GM18909 (cell line): ENCODE measurements at regions not wholly inside any gene's neighbourhood (a gene's known extent, or its start where the extent isn't known, plus 50 kb on each side); places are given as distances from the start of the nearest gene placed in this dataset.
A peak's percentile ranks its signal among the peaks of the same experiment; 100 is the strongest.
"Not testable (repeated sequence)": the region's sequence is repeated elsewhere in the genome, so short reads cannot be mapped to it uniquely, and the experiment has no call there.

Experiments
- ATAC-seq: cut with Tn5 transposase; IDR thresholded peaks from one replicate; pipeline ENCODE4 v1.9.1; 2021; ENCODE audit warnings: mild to moderate bottlenecking; ENCODE audit not compliant: unreplicated experiment, poor library complexity

DNA sequence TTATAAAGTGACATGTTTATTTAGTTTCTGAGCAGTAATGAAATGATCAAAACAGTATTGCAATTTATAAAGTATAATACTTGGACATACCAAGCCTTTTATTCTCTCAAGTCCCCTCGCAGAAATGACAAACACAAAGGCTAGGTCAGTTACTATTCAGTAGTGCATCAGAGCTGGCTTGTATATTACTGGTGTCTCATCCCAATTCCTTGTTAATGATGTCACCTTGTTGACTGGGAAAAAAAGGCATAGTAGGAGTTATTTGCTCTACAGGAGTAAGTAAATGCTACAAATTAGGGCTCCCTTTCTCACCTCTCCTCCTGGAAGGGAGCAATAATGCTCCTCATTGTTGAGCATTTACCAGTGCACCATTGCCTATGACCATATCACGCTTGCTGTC lies 317.6 kb downstream of the CHL1 start:
- ATAC-seq = no peak

DNA sequence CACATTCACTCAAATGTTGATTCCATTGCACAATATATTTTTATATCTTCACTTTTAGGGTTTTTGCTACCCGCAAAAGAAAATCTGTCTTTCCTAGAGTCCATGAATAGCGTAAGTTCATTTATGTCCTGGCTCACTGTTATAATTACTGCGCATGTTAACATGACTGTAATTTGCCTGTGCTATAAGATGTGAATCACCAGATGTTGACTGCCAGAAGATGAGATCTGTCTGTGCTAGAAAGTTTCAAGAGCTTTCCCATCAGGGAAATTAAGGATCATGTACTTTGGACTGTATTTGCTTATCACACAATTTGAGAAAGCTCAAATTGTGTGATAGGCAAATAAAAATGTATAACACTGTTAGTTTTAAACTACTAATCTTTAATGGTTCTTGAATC lies 322.5 kb downstream of the CHL1 start:
- no peak for ATAC-seq

DNA sequence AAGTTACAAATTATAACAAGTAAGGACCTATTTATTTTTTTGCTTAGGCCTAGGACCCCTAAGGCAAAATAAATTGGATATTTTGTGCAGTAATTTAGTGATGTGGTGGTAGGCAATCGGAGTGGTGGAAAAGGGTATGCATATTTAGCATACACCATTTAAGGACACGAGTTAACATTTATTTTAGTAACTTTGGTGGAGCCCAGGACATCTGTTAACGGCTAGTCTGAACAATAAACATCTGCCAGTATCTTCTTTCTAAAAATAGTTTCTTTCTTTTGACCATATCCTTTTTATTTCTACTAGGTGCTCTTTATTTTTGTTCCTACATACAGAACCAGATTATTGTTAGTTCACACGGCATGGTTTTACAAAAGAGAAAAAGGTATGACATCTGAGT lies 326.3 kb downstream of the CHL1 start:
- ATAC-seq = no peak

DNA sequence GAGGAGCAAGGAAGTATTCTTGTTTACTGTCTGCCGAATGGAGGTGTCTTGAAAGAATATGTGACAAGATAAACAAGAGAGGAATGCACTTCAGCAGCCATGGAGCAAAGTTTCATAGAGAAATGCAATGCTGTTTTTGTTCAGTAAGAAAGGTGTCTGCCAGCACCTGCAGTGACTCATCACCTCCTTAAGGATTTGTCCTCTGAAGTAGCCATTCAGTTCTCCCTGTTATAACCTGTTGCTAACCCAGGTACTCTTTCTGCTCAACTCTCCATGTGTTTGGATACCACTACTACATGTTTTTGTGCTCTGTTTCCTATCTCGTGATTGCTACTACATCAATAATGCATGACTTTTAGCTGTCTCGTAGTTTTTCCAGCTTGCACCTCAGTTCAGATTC lies 328.9 kb downstream of the CHL1 start:
- ATAC-seq = no peak

DNA sequence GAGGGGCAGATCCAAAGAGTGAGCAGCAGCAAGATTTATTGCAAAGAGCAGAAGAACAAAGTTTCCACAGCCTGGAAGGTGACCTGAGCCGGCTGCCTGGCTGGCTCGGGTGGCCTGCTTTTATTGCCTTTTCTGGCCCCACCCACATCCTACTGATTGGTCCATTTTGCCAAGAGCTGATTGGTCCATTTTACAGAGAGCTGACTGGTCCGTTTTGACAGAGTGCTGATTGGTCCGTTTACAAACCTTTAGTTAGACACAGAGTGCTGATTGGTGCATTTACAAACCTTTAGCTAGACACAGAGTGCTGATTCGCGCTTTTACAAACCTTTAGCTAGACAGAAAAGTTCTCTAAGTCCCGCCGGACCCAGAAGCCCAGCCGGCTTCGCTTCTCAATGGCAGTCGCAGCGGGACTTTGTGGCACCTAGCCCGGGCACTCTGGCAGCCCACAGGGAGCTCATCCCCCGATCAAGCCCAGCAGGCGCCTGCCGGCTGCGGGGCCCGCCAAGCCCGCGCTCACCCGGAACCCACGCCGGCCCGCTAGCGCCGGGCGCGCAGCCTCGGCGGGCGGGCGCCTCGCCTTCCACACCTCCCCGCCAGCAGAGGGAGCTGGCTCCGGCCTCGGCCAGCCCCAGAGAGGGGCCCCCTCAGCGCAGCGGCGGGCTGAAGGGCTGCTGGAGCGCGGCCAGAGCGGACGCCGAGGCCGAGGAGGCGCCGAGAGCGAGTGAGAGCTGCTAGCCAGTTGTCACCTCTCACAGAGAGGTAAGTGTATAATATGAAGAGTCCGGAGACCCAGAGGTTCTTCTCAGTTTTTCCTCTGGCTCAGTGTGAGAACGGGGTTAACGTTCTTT lies 339.2 kb downstream of the CHL1 start:
- peak; percentile 80 for ATAC-seq

DNA sequence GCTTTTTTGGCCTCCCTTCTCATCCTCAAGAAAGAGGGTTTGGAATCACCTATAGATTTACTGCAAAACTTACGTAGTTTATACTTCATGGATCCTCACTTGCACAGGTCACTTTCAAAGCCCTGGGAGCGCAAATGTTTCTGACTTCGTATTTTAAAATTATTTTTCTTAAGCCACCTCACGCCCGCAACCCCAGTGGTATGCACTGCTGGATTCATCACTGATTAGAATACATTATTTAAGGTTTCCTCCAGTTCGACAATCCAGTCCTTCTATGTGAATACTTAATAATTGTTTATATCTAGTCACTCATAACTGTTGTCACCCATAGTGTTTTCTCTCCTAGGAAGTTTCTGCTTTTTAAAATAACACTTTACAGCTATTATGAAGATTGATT lies 339.9 kb downstream of the CHL1 start:
- no peak for ATAC-seq

DNA sequence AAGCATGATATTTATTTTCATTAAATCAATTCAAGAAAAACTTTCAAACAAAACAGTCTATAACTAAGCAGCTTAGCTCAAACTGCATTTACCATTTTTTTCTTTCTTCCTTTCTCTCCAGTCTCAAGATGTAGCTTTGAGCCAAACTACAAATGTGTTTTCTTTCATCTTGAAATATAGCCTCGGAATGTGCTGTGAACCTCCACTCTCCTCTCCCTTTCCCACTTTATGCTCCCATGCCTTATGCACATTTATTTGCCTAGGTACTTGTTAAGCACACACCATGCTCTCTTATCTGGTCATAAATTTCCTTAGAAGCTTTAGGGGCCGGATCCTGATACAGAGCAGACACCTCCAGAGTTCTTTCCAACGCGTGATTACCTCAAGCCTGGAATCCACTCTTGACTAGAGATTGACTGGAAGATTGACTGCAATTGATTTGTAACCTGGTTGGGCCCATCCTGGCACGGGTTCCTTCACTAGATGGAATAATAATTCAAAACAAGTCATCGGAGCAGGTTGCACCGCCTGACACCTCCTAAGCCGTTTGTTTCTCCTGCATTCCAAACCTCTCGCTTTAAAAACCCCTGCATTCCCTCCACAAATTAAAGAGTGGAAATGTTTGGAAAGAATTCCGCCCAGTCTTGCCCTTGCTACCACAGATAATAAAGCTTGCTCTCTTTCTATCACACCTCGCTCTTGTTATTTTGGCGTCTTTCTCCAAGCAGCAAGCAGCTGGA lies 344.7 kb downstream of the CHL1 start:
- no peak for ATAC-seq

DNA sequence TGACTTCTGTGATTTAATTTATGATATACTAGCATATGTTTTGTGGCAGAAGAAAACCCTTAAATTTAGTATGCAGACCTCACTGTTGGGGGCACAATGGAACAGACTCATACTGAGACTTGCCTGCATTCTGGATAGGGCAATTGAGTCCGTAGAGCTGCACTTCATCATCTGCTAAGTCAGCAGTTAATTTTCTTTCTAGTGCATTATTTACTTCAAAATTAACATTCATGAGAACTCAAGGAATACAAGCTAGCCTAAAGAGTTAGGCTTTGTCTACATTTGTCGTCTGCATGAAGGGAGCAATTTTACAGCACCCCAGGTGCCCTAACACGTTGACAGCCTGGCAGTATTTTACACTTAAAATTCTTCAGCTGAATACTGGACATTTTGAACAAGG lies 345.5 kb downstream of the CHL1 start:
- ATAC-seq = no peak

DNA sequence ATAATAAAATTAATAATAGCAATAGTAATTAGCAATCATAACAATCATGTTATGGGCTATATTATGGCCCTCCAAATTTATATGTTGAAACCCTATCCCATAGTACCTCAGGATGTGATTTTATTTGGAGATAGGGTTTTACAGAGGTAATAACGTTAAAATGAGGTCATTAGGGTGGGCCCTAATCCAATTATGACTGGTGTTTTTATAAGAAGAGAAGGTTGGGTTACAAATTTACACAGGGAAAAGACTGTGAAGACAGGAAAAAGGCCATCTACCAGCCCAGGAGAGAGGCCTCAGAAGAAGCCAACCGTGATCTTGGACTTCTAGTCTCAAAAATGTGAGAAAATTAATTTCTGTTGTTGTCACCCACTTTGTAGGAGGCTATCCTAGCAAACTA lies 353.1 kb downstream of the CHL1 start:
- no peak for ATAC-seq

DNA sequence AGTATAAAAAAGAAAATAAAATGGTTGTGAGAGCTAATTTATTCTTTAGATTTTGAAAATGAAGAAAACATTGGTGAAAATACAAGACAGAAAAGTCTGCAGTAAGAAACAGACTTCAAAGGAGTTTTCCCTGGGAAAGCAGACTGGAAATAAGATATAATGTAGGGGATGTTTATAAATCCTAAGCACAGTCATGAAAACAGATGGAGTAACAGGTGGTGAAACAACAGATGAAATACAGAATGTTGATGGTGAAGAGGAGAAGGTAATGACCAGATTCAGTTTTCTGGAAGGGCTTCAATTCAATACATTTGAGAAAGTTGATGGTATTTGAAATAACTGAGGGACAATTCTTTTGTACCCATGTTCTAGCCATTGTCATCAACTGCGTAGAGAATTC lies 353.9 kb downstream of the CHL1 start:
- no peak for ATAC-seq

DNA sequence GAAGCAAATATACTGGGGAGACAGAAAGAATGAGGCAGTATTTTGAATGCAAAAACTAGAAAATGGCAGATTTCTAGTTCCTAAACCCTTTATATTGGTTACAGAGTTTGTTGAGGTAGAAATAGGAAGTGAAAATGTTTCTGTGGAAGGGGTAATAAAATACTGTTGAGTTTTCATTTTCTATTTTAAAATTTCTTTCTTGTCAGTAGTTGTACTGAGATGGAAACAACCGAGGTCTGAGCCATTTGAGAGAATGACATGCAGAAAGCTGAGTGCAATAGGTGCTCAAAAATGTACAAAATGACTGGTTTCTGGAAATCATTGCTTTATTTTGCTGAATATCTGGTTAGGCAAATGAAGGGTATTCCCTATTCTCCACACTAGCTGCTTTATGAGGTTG lies 361.4 kb downstream of the CHL1 start:
- peak; percentile 95 for ATAC-seq

DNA sequence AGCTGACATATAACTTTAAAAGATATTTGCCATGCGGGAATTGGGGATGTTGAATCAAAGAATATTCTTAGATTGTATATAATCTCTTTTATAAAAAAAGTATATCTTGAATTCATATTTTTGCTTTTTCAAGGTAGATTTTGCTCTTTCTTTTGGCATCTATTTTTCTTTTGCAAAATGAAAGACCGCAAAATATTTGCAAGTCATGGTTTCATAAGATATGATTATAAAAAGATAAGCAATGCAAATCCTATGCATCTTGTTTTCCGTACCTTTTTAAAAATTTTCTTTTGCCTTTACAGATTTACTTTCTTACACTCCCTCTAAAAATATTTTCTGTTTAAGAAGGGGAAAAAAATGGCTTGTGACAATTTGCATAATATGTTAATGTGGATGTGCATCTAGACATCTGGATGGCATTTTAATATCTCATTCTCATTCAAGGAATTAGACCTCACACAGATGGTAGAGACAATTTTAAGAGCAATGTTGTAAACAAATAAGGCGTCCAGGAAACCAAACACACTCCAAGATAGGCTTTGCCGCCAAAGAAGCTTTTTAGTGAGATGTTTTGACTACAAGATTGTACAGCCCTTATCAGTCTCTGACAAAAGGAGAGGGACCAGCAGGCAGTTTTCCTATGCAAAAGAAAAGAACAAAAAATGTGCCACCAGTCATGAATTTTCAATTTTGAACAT lies 371.1 kb downstream of the CHL1 start:
- no peak for ATAC-seq

DNA sequence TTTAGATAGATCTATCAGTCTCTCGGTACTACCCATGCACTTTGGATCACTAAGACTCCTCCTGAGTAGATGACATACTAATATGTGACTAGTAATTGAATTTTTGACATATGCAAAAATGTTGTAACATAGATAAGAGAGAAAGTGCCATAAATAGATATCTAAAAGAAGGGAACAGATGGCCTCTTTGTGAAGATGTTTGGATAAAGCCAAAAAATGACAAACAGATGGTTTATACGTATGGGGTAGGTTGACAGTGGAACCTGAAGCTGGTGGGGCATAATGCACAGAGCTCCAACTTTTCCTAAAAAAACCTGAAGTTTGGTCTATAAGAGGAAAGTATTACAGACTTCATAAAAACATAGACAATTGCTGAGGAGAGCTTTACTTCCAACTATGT lies 383.0 kb downstream of the CHL1 start:
- not testable (repeated sequence) for ATAC-seq

DNA sequence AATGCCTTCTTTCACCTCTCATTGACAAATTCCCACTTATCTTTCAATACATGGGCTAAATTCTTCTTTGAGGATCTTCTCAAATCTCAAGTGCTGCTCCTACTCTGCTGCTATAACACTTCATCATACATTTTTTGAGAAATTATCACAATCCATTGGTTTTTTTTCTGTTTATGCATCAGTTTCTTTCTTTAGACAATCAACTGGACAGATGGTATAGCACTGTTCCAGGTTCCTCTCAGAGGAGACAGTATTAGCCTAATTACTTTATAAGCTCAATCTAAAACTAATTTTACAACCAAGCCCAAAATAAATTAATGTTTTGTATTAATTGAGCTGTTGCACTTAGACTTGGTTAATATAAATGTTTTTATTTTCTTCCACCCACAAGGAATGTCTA lies 392.5 kb downstream of the CHL1 start:
- not testable (repeated sequence) for ATAC-seq

DNA sequence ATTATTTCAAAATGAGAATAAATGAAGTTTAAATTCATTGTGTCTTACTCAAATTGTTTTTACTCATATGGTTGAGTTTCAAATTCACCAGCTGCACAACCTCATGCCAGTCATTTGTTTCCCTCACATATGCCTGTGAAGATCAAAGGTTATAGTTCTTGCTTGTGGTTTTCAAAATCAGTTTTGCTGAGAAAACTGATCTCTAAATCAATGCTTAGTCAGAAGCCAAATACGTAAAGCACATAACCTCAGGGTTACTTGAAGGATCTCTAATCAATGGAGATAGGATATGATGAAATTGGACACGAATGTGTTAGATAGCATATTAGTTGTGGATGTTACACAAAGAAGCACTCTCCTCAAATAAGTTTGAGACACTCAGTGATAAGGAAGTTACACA lies 400.7 kb downstream of the CHL1 start:
- not testable (repeated sequence) for ATAC-seq

DNA sequence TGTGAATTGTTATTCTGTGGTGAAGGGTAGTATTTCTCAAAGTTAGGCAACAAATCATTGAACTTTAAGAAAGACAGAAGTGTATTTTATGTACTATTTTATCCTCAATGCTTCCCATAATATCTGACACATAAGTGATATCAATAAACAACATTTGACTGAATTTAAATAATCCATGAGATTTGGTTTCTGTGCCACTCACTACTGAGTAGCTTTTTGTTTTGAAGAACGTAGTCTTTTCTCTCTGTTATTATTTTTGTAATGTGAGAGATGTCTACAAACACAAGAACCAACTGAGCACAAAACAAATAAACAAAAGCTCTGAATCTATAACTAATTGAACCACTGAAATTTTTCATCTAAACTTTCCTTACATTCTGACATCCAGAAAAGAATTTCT lies 401.2 kb downstream of the CHL1 start:
- ATAC-seq = not testable (repeated sequence)

DNA sequence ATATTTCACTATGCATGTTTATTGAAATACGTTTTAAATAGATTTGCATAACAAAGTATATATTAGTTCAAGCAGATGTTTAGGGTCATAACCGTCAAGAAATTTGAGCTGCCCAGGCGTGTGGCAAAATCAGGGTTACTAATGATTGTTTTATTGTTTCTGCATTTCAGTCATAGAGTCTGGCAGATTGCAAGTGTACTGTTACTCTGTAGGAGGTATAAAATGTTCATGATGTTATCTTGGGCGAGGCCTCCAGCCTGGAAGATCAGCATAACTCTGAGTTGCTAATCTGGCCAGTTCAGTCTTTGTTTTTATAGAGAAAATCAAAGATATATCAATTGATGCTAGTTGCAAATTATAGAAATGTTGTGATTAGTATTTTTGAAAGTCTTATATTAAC lies 410.9 kb downstream of the CHL1 start:
- not testable (repeated sequence) for ATAC-seq

DNA sequence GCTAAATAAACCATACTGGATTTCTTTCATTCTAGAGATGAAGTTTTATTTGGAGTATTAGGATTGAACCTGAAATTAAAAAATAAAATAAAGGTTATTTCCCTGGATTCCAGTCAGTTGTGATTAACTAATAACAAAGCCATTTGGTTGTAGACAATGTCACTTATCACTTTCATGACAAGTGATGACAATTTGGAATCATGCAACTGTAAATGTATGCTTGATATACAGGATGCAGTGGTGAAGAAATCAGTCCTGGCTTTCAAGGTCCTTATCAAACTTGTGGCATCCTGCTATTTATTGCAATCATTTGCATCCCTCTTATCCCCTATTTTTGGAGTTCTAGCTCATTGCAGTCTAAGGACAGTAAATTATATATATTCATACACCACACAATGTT lies 425.2 kb downstream of the CHL1 start:
- no peak for ATAC-seq

DNA sequence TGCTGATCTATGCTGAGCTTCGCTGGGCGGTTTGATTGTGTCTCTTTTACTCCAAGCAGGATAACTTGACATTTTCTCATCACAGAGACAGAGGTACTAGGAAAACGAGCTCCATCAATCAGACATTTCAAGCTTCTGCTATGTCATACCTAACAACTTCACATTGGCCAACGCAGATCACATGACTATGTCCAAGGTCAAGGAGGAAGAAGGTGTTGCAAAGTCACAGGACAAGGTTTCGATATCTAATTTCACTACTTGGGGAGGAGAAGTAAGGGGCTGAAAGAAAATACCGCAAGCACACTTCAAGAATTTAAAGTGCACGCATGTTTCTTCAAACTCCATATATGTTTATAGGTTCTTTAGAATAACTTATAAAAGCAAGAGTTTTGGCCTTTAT lies 425.8 kb downstream of the CHL1 start:
- ATAC-seq = no peak

DNA sequence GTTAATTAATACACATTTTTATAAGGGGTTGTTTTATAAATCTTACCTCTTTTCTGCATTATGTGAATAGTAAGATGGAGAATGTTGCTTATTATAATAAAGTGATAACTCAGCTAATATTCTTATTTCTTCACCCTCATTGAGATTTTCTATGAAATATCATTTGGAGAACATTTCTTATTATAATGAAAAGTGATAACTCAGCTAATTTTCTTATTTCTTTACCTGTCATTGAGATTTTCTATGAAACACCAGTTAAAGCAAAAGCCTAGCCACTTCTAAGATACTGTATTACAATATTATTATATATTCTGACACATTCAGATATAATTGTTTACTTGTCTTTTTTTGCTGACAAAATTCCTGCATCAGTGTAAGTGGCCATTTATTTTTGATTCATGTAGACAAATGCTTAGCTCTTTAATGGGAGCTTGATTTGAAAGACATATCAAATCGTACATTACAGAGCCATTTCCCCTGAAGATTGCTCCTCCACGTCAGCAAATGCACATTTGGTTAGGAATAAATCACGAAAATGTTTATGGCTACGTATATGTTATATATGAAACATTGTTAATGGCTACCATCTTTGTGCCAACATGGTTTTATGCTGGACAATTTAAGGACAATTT lies 427.5 kb downstream of the CHL1 start:
- no peak for ATAC-seq
